ENCODE measurements at regions not wholly inside any gene's neighbourhood (a gene's known extent, or its start where the extent isn't known, plus 50 kb on each side); places are given as distances from the start of the nearest gene placed in this dataset.

- TF ChIP-seq CBX2 (IDR thresholded peaks at IDR 0.05; ENCODE audit: borderline replicate concordance, low read depth): no peak
- TF ChIP-seq POLR2AphosphoS2 (conservative IDR thresholded peaks at IDR 0.05; ENCODE audit: low read length): no peak
- TF ChIP-seq FOSL2 (IDR thresholded peaks at IDR 0.05): no peak
- no peak for TF ChIP-seq FOSL2 (CRISPR knock-in tag; IDR thresholded peaks at IDR 0.05)
- TF ChIP-seq REST (IDR thresholded peaks at IDR 0.05): no peak
- no peak for TF ChIP-seq HDAC2 (IDR thresholded peaks at IDR 0.05)
- no peak for TF ChIP-seq RCOR1 (IDR thresholded peaks at IDR 0.05; ENCODE audit: low read depth, low read length)
- TF ChIP-seq JUN (IDR thresholded peaks at IDR 0.05): no peak
- no peak for TF ChIP-seq JUNB (IDR thresholded peaks at IDR 0.05)
- TF ChIP-seq NFE2L2 (conservative IDR thresholded peaks at IDR 0.05; ENCODE audit: low read length): no peak
These were observed 118.6 kb upstream of the CXCL14 start (continued) for GRCh38 chr5:135697251-135697958.

GRCh38 chr5:135696317-135696716 lies 117.5 kb upstream of the CXCL14 start:
- ATAC-seq (no peak), FAIRE-seq (no peak), DNase-seq (ENCODE audit: low read depth in 1 of 2, low spot score in 1 of 2) (no peak)
- CTCF ChIA-PET: no interaction called here
- Histone ChIP-seq H3K4me1 (no peaks in the 10 kb centered on the region), H3K4me2 (no peak overlapping the region), H3K9me3 (no peaks in the 10 kb centered on the region), H3K27ac (no peak overlapping the region), H3K4me3 (no peak overlapping the region)
- POLR2A ChIA-PET: no interaction called here
- no peak for TF ChIP-seq JUN (IDR thresholded peaks at IDR 0.05)
- TF ChIP-seq POLR2A (IDR thresholded peaks at IDR 0.05; ENCODE audit: low read length): no peak
- TF ChIP-seq CTCF (IDR thresholded peaks at IDR 0.05): no peak
- no peak for TF ChIP-seq RCOR1 (IDR thresholded peaks at IDR 0.05; ENCODE audit: low read depth, low read length)
- no peak for TF ChIP-seq REST (IDR thresholded peaks at IDR 0.05)
- no peak for TF ChIP-seq TP53 (CRISPR knock-in tag; IDR thresholded peaks at IDR 0.05)
- TF ChIP-seq CHD2 (IDR thresholded peaks at IDR 0.05; ENCODE audit: low read length, partially characterized antibody): no peak
- no peak for TF ChIP-seq MAFK (IDR thresholded peaks at IDR 0.05; ENCODE audit: partially characterized antibody)
- no peak for TF ChIP-seq FOSL2 (IDR thresholded peaks at IDR 0.05)
- no peak for TF ChIP-seq FOSL2 (CRISPR knock-in tag; IDR thresholded peaks at IDR 0.05)
- no peak for TF ChIP-seq RFX5 (IDR thresholded peaks at IDR 0.05)
- no peak for TF ChIP-seq SMC3 (IDR thresholded peaks at IDR 0.05)

All from A549 (cell line).